HG03280 (cell line): ENCODE measurements at regions not wholly inside any gene's neighbourhood (a gene's known extent, or its start where the extent isn't known, plus 50 kb on each side); places are given as distances from the start of the nearest gene placed in this dataset.

Experiments
- ATAC-seq: cut with Tn5 transposase; IDR thresholded peaks from one replicate; pipeline ENCODE4 v1.9.1; 2021; ENCODE audit warnings: mild to moderate bottlenecking, moderate library complexity; ENCODE audit not compliant: unreplicated experiment

DNA sequence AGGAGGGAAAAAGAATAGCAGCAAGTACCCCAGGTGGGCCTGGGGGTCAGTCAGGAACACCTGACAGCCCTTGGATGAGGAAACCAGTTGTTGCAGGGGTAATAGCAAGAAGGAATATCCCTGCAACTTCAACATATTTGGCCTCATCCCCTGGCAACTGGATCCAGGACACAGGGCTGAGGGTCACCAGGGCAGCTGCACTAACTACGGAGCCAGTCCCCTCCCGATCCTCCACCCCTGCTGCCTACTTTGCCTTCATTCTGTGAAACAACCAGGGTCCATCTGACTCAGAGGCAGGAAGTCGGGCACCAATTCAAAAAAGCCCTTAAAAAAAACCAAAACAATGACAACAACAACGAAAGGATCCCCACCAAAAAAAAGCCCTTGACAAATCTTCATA, 52.9 kb downstream of the FRMPD3 start:
- no peak for ATAC-seq

DNA sequence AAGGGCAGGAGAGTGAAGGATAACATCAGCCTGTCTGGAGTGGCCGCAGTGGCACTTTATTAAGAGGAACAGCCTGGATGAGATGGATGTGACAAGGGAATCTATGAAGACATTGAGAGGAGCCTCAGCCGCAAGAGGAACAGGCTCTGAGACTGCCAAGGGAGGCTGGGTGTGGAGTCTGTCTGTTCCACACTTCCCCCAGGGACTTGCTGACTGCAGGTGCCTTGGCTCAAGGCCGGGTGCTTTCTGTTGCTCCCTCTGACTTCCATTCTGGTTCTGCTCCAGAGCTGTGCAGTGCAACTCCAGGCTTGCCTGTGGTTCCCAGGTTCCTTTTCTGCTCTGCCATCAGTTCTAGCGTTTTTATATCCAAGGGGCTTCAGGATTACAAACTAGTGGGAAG, 54.6 kb downstream of the FRMPD3 start:
- no peak for ATAC-seq

DNA sequence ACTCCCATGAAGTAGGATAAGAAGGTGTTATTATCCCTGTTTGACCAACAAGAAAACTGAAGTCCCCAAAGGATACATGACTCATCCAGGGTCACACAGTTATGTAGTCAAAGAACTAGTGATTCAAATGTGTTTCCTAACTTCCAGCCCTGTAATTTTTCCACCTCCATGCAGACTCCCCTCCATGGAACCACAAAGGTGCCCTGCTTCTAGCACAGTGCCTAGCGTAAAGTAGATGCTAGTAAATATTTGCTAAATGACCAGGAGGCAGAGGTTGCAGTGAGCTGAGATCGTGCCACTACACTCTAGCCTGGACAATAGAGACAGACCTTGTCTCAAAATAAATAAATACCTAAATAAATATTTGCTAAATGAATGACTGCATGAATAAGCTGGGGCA, 55.8 kb downstream of the FRMPD3 start:
- ATAC-seq: no peak

DNA sequence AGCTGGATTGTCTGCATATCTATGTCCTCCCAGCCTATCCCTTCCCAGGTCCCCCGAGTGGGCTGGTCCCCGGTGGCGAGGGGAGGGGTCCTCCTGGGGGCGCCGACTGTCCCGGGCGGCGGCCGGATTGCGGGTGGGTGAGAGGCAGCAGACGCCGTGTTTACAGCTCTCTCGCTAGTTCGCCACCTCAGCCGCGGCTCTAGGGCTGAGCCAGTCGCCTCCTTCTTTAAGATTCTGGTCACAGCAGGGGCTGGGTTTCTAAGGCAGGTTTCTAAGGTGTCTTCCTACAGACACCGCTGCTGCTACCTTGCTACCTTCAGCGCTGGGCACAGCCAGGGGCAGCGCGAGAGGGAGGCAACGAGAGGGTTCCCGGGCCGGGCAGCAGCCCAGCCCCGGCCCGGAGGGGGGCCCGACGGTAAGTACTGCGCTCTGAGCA, 57.2 kb downstream of the FRMPD3 start:
- ATAC-seq: no peak

DNA sequence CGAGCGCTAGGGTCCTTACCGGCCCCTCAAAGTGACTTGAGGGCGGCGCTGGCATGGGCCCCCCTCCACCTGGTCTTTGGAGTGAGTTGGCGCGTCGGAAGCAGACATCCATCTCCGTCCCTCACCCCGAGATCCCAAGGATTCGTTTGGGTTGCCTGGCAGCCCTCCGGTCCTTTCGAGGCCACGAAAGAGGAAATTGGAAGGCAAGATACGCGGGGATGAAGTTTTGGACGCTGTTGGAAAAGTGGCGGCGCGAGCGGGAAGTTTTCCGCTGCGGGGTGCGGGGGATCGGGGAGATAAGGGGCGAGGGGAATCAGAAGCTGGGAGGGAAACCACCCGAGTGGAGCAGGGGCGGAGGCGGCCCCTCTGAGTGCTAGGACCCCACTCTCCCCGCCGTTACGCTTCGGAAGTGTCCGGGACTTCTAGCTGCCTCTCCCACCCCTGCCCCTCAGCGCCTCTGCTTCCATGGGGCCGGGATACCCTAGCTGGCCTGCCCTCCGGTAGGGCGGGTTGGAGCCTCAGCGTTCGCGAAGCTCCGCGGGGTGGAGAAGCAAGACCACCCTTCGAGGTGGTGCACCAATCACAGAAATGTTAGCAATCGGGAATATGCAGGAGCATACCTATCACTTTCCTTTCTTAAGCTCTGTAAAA, 57.8 kb downstream of the FRMPD3 start:
- no peak for ATAC-seq

DNA sequence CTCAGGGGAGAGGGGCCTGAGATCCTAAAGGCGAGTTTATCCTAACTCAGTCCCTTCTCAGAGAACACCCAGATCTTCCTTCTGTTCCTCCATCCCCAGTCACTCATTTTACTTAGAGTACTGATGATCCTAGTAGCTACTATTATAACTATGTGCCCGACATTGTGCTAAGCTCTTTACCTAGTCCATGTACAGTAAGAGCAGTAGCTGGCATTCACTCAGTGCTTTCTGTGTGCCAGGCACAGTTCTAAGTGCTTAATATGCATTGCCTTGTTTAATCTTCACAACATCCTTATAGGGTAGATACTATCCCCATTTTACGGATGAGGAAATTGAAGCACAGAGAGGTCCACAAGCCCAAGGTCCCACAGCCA, 58.3 kb downstream of the FRMPD3 start:
- no peak for ATAC-seq

DNA sequence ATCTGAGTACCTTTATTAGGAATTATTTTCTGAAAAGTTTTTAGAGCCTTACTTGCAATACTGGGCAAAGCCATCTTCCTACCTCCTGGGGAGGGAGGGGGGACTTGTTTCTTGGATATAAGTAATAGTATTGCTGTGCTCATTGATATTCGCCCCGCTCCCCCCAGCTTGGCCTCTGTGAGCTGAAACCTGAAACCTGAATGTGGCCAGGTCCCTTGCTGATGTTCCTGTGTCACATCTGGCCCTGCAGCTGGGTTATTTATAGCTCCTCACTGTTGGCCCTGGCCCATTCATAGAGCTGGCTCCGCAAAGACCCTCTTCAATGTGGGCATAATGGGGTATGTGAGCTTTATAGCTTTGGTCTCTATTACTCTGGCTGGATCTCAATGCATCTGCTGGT, 59.5 kb downstream of the FRMPD3 start:
- ATAC-seq: no peak

DNA sequence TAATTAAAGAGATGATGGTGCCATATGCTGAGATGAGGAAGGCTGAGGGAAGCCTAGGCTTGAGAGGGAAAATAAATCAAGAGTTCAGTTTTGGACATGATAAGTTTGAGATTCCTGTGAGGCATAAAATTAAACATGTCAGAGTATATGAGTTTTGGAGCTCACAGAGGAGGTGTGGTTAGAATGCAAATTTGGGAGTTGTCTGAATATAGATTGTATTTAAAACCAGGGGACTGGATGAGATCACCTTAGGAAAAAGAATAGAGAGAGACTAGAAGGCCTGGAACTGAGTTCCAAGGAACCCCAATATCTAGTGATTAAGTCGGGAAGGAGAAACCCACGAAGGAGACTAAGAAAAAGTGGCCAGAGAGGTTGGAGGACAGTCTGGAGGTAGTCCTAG, 65.5 kb downstream of the FRMPD3 start:
- no peak for ATAC-seq

DNA sequence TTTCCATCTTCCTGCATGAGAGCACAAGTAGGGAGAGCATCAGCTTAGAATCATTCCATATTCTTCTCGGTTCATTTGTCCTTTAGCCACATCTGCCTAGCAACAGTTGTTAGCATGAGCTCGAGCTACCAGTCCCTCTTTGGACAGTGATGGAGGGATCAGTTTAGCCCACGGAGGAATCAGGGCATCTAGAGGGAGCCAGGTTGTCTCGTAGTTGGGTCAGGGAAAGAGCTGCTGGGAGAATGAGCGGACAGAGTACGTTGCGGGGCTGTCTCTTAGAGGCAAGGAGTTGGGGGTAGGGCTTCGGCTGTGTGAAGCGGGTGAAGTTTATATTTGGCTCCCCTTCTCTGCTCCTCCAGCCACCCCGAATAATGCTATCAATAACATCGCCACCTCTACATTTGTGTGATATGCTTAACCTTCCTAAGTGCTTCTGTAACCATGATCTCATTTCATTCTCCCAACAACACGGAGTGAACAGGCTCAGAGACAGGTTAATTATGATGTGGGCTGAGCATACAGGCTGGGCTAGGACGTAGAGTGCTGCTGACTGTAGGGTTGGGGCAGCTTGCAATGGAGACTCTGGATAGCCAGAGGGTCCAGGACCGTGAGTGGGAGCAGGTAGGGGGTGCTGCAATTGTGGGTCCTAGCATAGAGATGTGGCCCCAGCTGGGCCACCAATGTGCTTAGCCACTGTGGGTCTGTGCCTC, 72.6 kb downstream of the FRMPD3 start:
- no peak for ATAC-seq

DNA sequence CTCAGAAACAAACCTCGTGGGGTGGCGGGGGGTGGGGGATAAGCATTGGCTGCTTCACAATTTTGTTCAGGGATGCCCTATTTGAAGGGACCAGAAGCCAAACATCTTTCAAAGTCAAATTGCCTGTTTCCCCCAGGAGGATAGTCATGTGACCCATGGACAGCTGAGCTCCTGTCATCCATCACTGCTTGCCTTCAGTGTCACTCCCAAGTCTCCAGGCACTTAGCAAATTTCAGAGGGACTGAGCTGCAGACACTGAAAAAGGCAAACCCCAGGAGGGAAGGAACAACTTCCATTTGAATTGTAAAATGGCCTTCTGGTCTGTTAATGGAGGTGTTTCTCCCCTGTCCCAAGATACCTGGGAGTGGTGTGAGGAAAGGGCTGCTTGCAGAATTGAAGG, 73.4 kb downstream of the FRMPD3 start:
- ATAC-seq: no peak

DNA sequence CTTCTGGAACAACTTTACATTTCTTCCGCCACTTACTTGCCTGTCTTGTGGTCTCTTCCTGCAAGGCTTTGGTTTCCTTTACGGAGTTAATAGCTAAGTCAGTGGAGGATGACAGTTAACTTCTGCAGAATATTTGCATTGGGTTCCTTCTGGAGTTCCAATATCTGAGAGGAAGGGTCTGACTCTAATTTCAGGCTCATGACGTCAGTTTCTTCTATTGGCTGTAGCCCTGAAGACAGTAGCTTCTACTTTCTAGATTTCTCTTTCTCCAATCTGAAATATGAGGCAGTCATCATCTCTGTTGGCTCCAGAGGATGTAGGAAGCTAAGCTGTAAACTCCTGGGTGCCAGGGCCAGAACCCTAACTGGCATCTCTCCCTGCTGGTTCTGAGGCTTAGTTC, 76.7 kb downstream of the FRMPD3 start:
- no peak for ATAC-seq

DNA sequence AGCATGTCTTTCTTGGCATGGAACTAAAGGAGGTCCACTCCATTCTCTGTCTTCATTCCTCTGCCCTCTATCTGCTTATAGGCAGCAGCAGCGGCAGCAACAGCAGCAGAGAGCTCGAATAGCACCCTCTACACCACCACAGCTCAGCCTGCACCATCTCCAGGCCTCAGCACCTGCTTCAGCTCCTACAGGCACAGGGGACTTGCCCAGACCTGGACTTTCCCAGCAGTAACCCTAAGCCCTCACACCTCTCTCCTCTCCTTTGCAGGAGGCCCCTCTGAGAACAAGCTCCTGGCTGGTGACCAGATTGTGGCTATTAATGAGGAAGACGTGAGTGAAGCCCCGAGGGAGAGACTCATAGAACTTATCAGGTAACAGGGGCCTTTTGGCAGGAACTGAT, 80.7 kb downstream of the FRMPD3 start:
- ATAC-seq: no peak

DNA sequence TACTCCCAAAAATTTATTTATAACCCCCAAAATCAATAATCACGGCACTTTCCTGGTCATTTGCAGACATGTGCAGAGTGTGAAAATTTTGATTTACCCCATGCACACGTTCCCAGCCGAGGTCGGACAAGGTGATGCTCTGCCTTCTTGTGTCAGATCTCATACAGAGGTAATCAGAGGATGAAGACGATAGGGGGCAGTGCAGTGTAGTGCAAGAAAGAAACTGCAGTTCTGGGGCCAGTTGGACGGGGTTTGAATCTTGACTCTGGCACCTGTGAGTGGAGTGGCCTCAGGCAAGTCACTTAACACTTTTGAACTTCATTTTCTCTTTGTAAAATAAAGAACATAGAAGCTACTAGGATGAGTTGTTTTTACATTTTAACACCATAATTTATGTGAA, 88.4 kb downstream of the FRMPD3 start:
- ATAC-seq: no peak

DNA sequence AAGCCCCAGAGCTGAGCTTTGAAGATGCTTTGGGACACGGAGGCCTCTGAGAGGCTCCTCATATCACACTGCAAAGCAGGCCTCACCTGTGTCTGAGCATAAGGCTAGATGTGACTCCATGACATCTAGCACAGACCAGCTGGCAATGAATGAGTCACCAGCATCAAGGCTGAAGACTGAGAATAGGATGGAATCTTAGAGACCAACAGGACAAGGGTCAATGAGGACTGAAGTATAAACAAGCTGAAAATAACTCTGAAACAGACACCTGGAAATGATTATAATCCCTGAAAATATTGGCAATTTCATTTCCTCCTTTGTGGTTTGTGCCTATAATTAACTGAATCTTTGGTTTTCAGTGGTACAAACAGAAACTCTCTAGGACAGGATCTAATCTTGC, 87.1 kb upstream of the PRPS1 start:
- ATAC-seq: no peak

DNA sequence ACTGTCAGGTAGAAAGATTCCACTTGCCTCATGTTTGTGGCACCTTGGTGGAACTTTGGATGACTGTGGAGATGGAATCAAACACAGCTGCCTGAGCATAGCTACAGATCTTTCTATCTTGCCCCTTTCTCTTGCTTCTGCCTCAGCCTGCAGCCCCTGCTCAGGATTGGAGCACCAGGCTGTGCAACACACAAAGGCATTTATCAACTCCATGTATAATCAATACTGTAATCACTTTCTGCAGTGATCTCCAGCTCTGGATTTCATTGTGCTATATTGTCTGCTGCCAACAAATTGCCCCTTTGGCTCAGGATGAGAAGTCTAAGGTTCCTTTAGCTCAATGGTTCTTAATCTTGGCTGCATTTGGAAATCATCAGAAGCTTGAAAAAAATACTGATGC, 86.3 kb upstream of the PRPS1 start:
- ATAC-seq: no peak

DNA sequence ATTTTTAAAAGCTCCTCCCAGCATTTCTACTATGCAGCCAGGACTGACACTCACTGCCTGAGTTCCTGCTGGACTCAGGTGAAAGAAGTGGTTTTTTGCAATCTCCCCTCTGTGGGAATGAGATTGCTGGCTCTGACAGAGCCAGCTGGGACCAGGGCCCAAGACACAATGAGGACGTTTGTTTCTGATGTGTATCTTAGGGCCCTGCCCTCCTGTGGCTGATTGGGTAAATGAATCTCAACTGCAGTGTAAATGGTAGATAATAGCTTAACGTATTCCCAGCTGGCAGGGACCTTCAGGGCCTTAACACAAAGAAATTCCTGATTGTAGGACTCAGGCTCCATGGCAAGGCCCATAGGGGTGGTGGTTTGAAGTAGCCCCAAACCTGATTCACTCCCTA, 85.8 kb upstream of the PRPS1 start:
- ATAC-seq: no peak

DNA sequence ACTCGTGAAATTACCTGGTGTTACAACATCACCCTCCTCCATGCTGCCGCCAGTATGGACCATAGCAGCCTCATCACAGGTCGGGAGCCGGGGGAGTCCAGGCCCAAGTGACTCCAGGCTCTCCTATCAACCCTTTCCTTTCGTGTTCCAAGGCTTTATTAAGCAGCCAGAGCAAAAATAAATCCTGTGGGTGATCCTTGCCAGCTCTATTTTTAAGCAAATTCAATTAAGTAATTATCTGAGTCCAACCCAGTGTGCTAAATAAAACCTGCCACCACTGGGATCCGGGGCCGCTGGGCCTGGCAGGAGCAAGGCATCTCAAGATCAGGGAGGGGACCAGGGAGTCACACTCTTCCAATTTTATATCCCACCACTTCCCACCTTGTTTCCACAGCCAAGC, 80.7 kb upstream of the PRPS1 start:
- no peak for ATAC-seq

DNA sequence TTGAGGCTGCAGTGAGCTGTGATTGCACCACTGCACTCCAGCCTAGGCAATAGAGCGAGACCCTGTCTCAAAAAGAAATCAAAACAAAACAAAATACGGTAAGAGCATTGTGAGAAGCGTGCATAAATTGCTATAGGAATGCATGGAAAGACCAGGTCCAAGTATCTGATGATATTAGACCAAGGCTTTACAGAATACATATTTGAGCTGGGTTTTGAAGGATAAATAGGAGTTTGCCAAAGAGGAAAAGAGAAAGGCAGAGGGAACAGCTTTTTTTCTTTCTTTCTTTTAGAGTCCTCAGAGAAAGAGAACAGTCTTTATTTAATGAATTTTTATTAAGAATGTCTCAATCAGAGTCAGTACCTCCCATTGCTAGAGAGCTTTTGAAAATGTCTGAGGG, 79.5 kb upstream of the PRPS1 start:
- ATAC-seq: no peak

DNA sequence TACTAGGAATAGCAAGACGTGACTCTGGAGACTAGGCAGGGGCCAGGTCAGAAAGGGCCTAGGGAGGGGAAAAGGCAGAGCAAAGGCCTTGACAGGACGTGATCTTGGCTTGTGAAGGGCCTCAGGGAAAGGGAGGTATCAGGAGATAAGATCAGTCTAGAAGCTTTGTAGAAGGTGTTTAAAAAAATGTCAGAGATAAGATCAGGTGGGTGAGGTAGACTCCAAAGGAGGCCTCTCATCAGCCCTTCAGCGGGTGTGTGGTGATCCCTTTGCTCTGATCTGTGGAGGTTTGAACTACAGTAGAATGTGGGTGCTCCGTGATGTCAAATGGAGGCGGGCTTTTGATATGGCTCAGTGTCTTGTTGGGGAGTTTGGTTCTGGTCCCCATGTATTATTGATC, 78.8 kb upstream of the PRPS1 start:
- ATAC-seq: no peak

DNA sequence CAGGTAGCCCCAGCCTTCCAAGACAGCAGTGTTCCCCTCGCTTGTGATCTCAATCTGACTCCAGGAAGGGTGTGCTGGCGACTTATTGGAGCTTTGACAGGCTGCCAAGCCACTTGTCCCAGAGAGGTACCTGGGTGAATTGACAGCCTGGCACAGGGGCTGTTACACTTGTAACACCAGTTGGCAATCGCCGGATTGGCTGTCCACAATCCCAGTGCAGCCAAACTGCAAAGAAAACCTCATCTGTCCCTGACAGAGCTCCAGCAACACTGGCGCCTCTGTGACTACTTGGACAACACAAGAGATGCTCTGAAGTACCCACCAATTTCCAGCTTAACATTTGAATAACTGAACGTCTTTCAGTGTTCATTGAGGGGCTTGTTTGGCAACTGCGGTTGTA, 76.8 kb upstream of the PRPS1 start:
- no peak for ATAC-seq

DNA sequence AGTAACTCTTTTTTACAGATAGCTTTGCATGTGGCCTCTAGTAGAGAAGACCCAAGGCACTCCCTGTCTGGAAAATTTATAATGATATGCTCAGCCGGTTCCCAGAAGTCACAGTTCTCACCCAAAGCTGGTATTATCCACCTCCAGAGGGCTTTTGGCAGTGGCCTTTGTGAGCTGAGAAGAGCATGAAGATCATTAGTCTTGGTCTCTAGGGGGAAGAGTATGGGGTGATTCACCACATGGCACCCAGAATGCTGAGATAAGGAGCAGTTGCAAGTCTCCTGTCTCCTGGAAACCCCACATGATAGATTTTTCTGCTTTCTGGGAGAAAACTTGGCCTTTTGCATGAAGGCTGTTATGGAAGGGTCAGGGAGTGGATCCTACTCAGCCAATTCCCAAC, 75.4 kb upstream of the PRPS1 start:
- no peak for ATAC-seq

DNA sequence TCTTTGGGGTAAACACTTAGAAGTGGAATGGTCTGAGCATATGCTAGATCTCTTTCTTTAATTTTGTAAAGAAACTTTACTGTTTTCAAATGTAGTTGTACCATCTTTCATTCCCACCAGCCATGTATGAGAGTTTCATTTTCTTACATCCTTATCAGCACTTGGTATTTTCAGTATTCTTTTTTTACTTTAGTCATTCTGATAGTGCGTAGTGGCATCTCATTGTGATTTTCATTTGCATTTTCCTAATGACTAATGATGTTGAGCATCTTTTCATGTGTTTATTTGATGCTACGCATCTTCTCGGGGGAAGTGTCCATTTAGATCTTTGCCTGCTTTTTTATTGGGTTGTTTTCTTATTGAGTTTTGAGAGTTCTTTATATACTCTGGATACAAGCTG, 71.3 kb upstream of the PRPS1 start:
- ATAC-seq: no peak

DNA sequence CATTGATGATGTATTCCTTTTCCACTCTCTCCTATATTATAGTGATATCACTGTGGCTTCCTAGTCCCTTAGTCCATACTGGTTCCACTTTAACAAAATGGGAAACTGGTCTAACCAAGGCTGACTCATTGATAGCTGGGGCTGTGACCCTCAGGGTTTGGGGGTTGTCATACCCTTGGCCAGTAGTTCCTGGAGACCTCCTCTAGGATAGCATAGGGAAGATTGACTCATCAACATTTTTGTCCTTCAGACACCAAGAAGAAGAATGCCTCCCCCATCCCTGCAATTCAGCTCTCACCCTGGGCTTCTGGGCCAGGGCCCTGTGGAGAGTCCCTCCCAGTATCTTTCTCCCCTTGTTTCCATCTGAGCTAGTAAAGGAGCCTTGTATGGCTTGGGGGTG, 68.8 kb upstream of the PRPS1 start:
- no peak for ATAC-seq
